A673 (cell line): ENCODE measurements at regions not wholly inside any gene's neighbourhood (a gene's known extent, or its start where the extent isn't known, plus 50 kb on each side); places are given as distances from the start of the nearest gene placed in this dataset.

Experiments used
- BruUV-seq: library from RNA; stranded (reverse); fragments of 400-500 nt; replicated peaks from 2 replicates; lab custom pipeline; 2021; lab: Mats Ljungman, UMichigan
- CTCF ChIA-PET: fragments of 300-600 bp; sonication (Branson Sonifier 250); formaldehyde crosslinking; loops from one replicate; lab custom pipeline; 2022; ENCODE audit warnings: antibody characterized with exemption; lab: Charles Lee
- POLR2A ChIA-PET: fragments of 300-600 bp; sonication (Branson Sonifier 250); formaldehyde crosslinking; loops from one replicate; lab custom pipeline; 2022; ENCODE audit warnings: antibody characterized with exemption; ENCODE audit not compliant: low non-redundant PET; lab: Charles Lee
- DNase-seq: peaks from one replicate; pipeline ENCODE4 v3.0.0-alpha.2; 2015; ENCODE audit warnings: low spot score
- H3K27ac ChIP-seq: fragments of 200-600 bp; sonication (generic); 2 replicates; pipeline ENCODE4 v1.5.1; 2016; ENCODE audit warnings: mixed run types, low read depth, mild to moderate bottlenecking, mixed read lengths, antibody characterized with exemption, low read length; ENCODE audit not compliant: poor library complexity, severe bottlenecking
- H3K27me3 ChIP-seq: fragments of 200-600 bp; sonication (generic); replicated peaks from 2 replicates; pipeline ENCODE4 v1.6.1; 2017; ENCODE audit warnings: mixed run types, low read depth, mild to moderate bottlenecking, mixed read lengths, antibody characterized with exemption, low read length; ENCODE audit not compliant: insufficient read depth, poor library complexity
- H3K36me3 ChIP-seq: fragments of 200-600 bp; sonication (generic); 2 replicates; pipeline ENCODE4 v1.6.1; 2016; ENCODE audit warnings: mixed run types, mild to moderate bottlenecking, mixed read lengths, antibody characterized with exemption, low read length; ENCODE audit not compliant: insufficient read depth, poor library complexity, severe bottlenecking
- H3K4me1 ChIP-seq: fragments of 200-600 bp; sonication (generic); 2 replicates; pipeline ENCODE4 v1.6.1; 2017; ENCODE audit warnings: mixed run types, mild to moderate bottlenecking, mixed read lengths, antibody characterized with exemption, low read length; ENCODE audit not compliant: insufficient read depth, poor library complexity, severe bottlenecking
- H3K4me3 ChIP-seq: fragments of 200-600 bp; sonication (generic); 2 replicates; pipeline ENCODE4 v1.5.1; 2016; ENCODE audit warnings: low read depth, mixed run types, mild to moderate bottlenecking, mixed read lengths, low read length; ENCODE audit not compliant: poor library complexity, severe bottlenecking
- H3K9me3 ChIP-seq: fragments of 200-600 bp; sonication (generic); 2 replicates; pipeline ENCODE4 v1.6.1; 2016; ENCODE audit warnings: mixed run types, low read depth, mild to moderate bottlenecking, mixed read lengths, antibody characterized with exemption, low read length; ENCODE audit not compliant: poor library complexity, severe bottlenecking
- CTCF ChIP-seq: fragments of 300-800, 200-600 bp; sonication (generic); conservative IDR thresholded peaks from 2 replicates; pipeline ENCODE4 v1.5.1; 2017; ENCODE audit warnings: low read depth, mild to moderate bottlenecking, antibody characterized with exemption, low read length, moderate library complexity, mixed read lengths
- EZH2 ChIP-seq: fragments of 200-600 bp; sonication (generic); IDR thresholded peaks from 2 replicates; pipeline ENCODE4 v1.6.1; 2017; ENCODE audit warnings: borderline replicate concordance, low read depth, mild to moderate bottlenecking, mixed read lengths, antibody characterized with exemption, low read length; ENCODE audit not compliant: poor library complexity, severe bottlenecking
- intact Hi-C: fragments of 100-400 bp; cut with micrococcal nuclease; formaldehyde crosslinking; loops from one replicate; pipeline ENCODE4 v1.10.0; 2022; ENCODE audit not compliant: unreplicated experiment

GRCh38 chr9:23524607-23525155 lies 301.4 kb downstream of the ELAVL2 start:
- no peaks in the 10 kb centered on the region for H3K4me1 ChIP-seq
- intact Hi-C loops, result no loop called here
- no peak overlapping the region for H3K27ac ChIP-seq
- POLR2A ChIA-PET, result no interaction called here
- H3K36me3 ChIP-seq, result no peaks in the 10 kb centered on the region
- H3K9me3 ChIP-seq, result no peaks in the 10 kb centered on the region
- no TSS peak for BruUV-seq
- CTCF ChIA-PET, result no interaction called here
- no peak for TF ChIP-seq EZH2
- TF ChIP-seq CTCF, result no peak
- DNase-seq, result no peak
- no peak overlapping the region for H3K4me3 ChIP-seq
- no peaks in the 10 kb centered on the region for H3K27me3 ChIP-seq

GRCh38 chr9:23526806-23527205 lies 299.2 kb downstream of the ELAVL2 start:
- BruUV-seq, result no TSS peak
- no peaks in the 10 kb centered on the region for H3K27me3 ChIP-seq
- TF ChIP-seq CTCF, result no peak
- TF ChIP-seq EZH2, result no peak
- no peaks in the 10 kb centered on the region for H3K9me3 ChIP-seq
- H3K36me3 ChIP-seq, result no peaks in the 10 kb centered on the region
- intact Hi-C loops, result no loop called here
- H3K4me3 ChIP-seq, result no peak overlapping the region
- CTCF ChIA-PET, result no interaction called here
- no peaks in the 10 kb centered on the region for H3K4me1 ChIP-seq
- POLR2A ChIA-PET, result no interaction called here
- DNase-seq, result no peak
- no peak overlapping the region for H3K27ac ChIP-seq

- no TSS peak for BruUV-seq
- Histone ChIP-seq H3K36me3 (no peaks in the 10 kb centered on the region), H3K4me1 (no peaks in the 10 kb centered on the region), H3K27ac (no peak overlapping the region), H3K4me3 (no peak overlapping the region), H3K27me3 (no peaks in the 10 kb centered on the region), H3K9me3 (no peaks in the 10 kb centered on the region)
- no peak for DNase-seq
- ChIA-PET CTCF (no interaction called here), POLR2A (no interaction called here)
- intact Hi-C loops, result no loop called here
- TF ChIP-seq EZH2, result no peak
- TF ChIP-seq CTCF, result no peak
Measured at GRCh38 chr9:23532282-23532681, 293.8 kb downstream of the ELAVL2 start.
